ENCODE measurements at regions not wholly inside any gene's neighbourhood (a gene's known extent, or its start where the extent isn't known, plus 50 kb on each side); places are given as distances from the start of the nearest gene placed in this dataset.
"Not testable (repeated sequence)": the region's sequence is repeated elsewhere in the genome, so short reads cannot be mapped to it uniquely, and the experiment has no call there.

DNA sequence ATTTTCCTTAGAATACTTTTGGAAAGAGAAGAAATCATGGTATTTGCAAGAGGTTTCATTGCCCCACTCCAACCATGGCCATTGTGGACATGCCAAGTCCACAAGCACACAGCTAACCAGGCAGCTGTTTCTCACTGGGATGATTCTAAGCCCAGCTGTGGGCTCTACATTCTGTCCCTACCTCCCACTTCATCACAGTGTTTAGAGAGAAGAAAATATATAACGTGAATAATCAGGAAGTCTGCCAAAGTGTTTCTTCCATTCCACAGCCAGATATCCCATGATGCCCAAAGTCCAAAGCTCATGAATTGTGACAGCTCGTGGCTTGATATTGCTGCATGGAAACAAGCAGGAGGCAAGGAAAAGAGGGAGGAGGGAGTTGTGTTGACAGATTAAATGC is 433.7 kb upstream of the GYPC start:
- DNase-seq (ENCODE audit: low read depth) = no peak

DNA sequence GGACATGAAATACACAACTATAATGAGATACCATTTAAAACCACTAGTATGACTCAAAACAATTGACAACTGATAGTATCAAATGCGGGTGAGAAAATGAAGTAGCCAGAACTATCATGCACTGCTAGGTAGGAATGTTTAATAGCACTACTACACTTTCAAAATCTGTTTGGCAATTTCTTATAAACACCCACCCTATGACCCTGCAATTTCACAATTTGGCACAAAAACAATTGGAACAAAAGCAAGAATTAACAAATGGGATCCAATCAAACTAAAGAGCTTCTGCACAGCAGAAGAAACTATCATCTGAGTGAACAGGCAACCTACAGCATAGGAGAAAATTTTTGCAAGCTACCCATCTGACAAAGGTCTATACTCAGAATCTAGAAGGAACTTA is 431.2 kb upstream of the GYPC start:
- DNase-seq (ENCODE audit: low read depth) = no peak

DNA sequence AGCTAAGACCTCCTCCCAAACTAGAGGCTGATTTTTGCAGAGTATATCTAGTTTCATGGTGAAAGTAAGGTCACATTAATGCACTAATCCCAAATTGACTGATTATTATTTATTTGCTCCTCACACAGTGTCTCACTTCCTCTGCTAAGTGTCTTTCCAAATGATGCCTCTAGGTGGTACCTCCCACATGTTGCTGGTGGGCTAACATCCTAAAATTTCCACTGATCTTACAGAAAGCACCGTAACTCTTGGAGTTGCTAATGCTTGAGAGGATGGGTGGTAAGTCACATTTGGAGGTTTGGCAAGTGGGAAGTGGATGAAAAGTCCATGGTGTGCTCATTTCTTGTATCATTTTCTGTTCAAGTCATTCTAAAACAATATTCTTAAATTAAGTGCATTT is 428.7 kb upstream of the GYPC start:
- DNase-seq (ENCODE audit: low read depth) = no peak

DNA sequence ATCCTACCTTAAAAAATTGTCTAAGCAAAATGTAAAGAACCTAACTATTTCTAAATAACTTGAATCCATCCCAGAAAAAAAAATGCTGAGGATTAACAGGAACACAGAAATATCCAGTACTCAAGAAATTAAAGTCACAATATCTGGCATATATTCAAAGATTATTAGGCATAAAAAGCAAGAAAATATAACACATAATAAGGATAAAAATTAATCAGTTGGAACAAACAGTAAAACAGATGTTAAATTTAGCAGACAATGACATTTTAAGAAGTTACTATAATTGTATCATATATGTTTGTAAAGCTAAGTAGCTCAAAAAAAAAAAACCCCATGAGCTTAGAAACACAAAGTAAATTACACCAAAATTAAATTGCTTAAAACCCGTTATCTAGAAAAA is 427.4 kb upstream of the GYPC start:
- no peak for DNase-seq (ENCODE audit: low read depth)

DNA sequence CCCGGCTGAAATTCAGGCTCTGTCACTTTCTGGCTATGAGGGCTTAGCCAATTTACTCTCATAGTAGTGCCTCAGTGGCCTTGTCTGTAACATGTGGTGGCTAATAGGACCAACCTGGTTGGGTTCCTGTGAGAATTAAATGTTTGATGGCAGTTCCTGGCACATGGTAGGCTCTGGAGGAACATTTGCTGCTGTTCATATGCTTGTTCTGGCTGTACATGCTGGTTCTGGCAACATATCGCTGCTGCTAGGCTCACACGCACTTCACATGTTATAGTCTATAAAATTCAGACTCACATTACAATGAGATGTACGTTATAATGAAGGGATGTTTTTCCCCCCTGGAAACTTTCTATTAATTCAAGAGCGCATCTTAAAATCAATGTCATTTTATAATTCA is 417.7 kb upstream of the GYPC start:
- DNase-seq (ENCODE audit: low read depth) = no peak

DNA sequence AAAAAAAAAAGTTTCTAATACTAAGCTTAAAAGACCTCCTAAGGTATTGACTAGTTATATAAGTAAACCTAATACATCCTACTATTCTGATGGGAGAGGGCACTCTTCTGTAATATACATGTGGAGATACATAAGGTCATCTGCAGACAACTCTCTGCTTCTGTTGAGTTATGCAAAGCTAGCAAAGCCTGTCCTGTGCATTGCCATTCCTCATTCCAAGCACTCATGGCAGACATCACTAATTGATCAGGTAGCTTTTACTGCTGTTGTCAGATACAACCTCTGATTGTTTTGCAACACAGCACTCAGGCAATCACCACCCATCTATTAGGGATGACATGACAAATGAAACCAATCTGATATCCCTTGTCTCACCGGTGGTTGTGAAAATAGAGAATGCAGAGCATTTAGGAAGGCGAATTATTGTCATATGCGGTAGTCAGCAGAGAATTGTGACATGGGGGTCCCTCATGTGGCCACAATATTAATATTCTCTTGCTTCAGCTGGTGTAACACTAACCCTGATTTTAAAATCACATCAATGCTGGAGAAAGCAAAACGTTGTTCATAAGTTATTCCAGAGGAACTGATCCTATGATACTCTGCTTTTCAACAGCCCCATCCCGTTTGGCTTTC is 416.5 kb upstream of the GYPC start:
- DNase-seq (ENCODE audit: low read depth) = no peak

DNA sequence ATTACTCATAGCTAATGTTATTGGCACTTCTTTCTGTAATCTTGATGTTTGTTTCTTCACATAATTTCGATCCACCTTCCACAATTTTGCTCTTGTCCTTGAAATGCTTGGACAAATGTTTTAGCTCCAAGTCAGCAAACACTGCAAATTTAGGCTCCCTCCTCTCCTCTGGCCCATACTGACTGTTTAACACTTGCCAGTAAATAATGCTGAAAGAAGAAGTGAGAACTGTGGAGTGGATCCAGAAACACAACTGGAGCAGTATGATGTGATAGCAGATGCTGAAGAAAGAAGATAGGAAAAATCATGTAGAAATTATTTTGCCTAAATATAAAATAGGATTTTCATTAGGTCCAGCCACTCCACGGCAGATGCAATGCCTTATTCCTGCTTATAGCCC is 415.0 kb upstream of the GYPC start:
- no peak for DNase-seq (ENCODE audit: low read depth)

DNA sequence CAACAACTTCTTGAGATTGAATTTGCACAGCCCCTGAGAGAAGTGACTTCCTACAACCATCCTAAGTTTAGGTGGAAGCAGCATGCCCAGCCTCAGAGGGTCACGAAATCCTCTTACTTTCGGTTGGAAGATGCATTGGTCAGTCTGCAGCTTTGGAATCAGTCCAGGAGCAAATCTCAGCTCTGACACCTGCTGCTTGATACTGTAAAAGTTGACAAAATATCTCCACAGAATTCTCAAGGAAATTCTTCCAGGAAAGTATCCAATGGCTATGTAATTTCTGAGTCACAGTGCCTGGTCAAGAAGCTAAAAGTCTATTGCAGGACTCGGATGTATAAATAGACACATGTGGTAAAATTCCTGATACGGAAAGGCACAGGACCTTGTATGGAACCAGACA is 414.5 kb upstream of the GYPC start:
- no peak for DNase-seq (ENCODE audit: low read depth)

DNA sequence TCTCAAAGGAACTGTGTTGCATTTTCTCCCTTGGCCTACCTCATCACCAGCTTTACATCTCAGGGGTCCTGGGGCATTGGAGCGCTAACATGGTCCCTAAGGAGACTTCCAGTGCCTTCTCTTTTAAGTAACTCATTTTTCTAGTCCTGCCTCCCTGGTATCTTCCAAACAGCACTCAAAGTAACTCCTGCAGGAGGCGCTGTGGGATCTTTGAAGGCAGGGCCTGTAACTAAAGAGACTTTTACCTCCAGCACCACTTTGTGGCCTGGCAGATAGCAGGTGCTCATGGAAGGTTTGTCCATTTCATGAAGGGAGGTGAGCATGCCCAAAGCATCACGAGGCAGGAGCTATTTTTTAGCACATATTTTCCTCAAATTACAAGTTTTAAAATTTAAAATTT is 411.0 kb upstream of the GYPC start:
- peak; percentile 3 for DNase-seq (ENCODE audit: low read depth)

DNA sequence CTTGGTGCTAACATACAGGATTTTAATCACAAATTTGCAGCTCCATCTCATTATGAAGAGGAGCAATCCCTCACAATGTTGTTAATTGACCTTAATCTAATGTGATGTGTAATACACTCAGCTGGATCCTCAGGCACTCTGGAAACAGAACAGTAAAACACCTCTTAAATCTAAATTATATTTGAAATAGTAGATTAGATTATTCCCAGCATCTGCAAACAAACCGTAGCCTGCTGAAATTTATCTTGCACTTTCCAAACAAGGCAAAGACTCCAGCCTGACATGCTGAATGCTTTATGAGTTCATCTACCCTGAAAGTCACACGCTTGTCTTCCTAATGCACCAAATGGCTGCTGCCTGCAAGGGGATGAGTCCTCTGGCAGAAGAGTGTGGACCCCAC is 402.3 kb upstream of the GYPC start:
- no peak for DNase-seq (ENCODE audit: low read depth)

DNA sequence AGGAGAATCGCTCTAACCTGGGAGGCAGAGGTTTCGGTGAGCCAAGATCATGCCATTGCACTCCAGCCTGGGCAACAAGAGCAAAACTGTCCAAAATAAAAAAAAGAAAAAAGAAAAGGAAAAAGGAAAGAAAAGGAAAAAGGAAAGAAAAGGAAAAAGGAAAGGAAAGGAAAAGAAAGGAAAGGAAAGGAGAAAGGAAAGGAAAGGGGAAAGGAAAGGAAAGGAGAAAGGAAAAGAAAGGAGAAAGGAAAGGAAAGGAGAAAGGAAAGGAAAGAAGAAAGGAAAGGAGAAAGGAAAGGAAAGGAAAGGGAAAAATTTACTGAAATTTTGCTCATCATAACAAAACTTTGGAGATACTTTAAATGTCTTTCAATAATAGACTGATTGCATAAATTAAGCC is 391.3 kb upstream of the GYPC start:
- no peak for DNase-seq (ENCODE audit: low read depth)

DNA sequence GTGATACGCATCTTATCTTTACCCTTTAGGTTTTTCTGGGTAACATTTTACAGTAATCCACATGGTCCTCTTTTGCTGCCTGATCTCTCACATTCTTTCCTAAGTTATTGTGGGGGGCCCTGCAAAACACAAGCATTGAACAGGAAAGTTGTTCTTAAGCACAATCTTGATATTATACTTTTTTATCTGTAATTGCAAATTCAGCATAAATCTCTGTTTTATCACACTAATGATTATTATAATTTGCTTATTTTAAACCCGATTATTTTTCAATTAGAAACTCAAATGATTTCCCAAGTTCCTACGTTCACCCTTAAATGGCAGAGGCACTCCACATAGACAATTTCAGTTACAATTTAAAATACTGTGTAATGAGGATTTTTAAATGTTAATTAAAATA is 386.0 kb upstream of the GYPC start:
- DNase-seq (ENCODE audit: low read depth) = no peak

DNA sequence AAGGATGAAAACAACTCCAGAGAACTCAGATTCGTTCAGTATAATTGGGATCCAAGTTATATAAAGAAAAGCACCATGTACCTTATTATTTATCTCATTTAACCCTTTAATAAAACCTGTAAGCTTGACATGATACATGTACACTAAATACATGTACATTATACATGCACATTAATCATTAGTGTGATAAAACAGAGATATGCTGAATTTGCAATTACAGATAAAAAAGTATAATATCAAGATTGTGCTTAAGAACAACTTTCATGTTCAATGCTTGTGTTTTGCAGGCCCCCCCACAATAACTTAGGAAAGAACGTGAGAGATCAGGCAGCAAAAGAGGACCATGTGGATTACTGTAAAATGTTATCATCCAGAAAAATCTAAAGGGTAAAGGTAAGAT is 385.4 kb upstream of the GYPC start:
- DNase-seq (ENCODE audit: low read depth) = no peak

DNA sequence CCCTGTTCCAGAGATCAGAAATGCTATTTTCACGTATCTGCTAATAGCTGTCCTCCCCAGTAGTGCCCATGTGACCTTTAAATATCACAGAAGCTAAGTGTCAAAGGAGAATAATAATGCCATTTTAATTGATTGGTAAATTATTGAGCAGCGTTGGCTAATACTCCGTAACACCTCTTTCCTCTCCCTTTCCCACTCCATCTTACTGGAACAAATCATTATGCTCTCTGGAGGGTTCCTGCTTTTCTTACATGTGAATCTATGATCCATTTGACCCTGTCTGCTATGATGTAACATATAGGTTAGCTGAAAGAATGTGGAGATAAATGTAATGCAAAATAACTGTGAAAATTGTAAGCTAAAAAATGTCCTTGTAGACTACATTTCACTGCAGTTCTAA is 383.6 kb upstream of the GYPC start:
- no peak for DNase-seq (ENCODE audit: low read depth)

DNA sequence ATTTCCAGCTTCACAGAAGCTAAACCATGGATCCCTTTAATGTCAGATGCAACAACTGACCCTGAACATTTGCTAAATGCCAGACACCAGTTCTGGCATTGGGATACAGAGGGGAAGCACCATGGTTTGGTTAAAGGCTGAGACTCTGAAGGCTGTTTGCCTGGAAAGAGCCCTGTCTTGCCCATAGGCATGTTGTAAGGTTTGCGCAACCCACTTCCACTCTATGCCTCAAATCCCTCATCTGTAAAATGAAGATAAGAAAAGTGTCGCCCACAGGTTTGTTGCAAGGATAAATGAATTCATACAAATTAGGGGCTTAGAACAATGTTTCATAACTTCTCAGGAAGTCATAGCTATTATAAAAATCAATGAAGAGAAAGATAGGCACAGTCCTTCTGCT is 380.9 kb upstream of the GYPC start:
- no peak for DNase-seq (ENCODE audit: low read depth)

DNA sequence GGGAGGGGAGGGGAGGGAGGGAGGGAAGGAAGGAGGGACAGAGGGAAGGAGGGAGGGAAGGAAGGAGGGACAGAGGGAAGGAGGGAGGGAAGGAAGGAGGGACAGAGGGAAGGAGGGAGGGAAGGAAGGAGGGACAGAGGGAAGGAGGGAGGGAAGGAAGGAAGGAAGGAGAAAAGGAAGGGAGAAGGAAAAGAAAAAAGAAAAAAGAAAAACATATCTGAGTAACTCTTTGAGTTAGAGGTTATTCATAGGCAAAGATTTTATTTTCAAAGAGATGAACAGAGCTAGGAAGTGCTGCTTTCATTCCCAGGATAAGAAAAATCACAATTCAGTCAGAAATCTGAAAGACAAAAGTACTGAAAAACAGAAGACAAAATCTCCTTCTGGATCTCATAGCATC is 379.7 kb upstream of the GYPC start:
- not testable (repeated sequence) for DNase-seq (ENCODE audit: low read depth)

DNA sequence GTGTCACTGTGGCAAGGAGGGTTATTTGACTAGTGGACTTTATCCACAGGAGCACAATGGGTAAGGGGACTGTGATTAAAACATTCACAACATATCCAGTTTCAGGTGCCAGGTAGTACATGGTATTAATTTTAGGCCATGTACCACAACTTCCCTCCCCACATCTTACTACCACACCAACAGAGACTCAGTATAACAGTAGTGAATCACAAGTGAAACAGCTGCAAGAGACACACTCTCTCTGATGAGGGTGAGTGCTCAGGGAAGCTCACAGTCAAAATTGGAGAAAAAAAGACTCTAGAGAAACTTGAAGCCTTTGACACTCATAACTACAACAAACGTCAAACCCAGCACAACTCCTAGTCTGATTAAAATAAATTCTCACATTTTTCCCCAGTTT is 367.6 kb upstream of the GYPC start:
- no peak for DNase-seq (ENCODE audit: low read depth)

DNA sequence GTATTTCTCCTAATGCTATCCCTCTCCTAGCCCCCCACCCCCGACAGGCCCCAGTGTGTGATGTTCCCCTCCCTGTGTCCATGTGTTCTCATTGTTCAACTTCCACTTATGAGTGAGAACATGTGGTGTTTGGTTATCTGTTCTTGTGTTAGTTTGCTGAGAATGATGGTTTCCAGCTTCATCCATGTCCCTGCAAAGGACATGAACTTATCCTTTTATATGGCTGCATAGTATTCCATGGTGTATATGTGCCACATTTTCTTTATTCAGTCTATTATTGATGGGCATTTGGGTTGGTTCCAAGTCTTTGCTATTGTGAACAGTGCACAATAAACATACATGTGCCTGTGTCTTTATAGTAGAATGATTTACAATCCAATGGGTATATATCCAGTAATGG is 362.0 kb upstream of the GYPC start:
- not testable (repeated sequence) for DNase-seq (ENCODE audit: low read depth)

DNA sequence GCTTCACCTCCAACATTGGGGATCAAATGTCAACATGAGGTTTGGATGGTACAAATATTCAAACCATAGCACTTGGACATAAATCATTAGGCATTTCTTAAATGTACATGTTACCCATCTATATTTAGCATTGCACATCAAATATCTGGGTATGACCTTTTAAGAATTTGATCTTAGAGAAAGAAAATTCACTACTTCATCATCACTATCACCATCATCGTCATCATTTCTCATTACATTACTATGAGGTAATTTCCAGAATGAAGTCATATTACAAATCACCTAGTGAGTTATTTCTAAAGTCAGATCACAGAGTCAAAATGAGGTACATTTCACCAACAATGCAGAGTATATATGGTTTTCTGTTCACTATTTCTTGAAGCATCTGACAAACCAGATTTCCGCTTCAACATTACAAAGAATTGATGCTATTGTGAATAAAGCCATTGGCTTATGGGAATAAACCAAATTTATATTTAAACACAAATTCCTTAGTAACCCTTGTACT is 356.4 kb upstream of the GYPC start:
- no peak for DNase-seq (ENCODE audit: low read depth)

DNA sequence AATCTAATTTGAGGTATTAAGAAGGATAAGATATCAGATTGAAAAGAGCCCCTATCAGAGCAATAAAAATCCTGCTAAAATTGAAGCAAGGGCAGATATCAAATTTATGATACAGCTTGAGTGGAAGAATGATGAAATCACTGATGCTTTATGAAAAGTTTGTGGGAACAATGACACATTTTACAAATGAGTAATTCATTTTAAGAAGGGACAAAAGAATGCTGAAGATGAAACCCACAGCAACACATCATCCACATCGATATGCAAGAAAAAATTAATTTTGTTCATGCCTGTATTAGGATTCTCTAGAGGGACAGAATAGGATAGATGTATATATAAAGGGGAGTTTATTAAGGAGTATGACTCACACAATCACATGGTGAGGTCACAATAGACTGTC is 355.6 kb upstream of the GYPC start:
- DNase-seq (ENCODE audit: low read depth) = no peak

DNA sequence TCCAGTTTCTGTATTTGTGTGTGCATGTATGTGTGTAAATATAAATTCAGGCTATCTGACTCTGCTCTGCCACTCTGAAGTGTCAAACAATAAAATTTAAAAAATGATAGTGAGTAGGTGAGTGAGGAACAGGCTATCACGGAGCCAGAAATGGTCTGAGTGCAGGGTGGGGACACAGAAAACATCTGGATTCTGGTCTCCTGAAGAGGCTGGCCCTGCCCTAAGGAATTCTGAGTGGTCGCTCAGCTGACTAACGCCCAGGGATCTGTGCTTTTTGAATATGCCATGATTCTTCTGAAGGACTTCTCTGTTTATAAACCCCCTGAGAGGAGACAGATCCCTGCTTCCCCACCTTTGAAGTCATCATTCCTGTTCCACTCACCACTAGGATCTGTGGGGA is 353.9 kb upstream of the GYPC start:
- no peak for DNase-seq (ENCODE audit: low read depth)

DNA sequence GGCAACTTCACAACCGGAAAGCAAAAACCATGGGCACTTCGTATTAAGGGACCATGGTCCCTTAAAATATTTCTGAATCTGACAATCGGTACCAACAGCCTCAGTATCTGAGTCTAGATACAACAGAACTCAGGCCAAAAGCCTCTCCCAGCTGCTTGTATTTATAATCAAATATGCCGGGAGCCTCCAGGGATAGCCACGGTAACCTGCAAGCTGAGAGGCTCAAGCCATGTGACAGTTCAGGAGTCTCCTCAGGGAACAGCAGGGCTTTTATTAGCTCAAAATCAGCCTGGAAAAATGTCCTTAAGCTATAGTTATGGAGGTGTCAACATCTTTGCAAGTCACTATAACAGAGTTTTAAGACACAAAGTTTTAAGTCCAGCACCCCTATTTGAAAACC is 352.8 kb upstream of the GYPC start:
- DNase-seq (ENCODE audit: low read depth) = no peak

DNA sequence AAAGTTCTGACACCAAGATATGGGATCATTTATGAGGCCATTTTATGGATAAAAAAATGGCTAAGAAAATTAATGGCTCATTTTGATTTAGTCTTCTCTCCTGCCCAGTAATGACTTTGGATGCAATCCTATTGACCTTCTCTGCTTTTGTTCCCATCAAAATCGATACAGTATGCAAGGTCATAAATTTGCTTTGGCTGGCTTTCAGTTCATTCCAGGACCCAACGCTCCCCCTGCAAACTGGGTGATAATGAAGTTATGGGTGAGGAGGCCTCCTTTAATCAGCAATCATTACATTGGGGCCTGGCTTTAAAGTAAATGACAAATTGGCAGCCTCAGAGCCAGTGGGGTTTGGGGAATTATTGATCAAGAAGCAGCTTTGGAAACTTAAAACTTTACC is 351.8 kb upstream of the GYPC start:
- DNase-seq (ENCODE audit: low read depth) = no peak

DNA sequence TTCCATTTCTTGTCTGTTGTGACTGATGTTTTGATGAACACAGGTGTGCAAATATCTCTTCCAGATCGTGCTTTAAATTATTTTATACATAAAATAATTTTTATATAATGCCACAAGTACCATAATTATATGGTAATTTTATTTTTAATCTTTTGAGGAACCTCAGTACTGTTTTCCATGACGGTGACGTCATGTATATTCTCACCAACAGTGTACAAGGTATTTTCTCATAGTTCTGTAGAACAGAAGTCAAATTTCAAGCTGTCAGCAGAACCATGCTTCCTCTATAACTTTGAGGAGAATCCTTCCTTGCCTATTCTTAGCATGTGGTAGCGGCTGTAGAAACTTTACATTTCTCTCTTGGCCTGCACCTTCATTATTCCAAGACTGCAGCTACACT is 349.4 kb upstream of the GYPC start:
- no peak for DNase-seq (ENCODE audit: low read depth)

DNA sequence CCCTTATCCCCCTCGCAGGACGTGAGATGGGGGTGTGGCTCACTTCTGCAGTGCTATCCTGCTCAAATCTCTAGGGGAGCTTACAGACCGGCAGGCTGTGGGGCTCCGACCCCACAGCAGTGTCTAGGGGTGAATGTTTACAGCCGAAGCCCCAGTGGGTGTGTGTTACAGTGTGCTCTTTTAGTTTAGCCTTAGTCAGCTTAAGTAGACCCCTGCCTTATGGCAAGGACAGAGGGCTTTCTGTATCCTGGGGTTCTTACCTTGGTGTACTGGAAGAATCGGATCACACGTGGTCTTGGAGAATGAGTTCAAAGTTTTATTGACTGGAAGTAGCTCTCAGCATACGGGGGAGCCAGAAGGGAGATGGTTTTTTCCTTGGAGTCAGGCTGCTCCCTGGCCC is 348.2 kb upstream of the GYPC start:
- DNase-seq (ENCODE audit: low read depth) = no peak
